Keratinocyte (primary cell): ENCODE measurements at regions not wholly inside any gene's neighbourhood (a gene's known extent, or its start where the extent isn't known, plus 50 kb on each side); places are given as distances from the start of the nearest gene placed in this dataset.

Source experiments
- DNase-seq: peaks from one replicate; pipeline ENCODE4 v3.0.0-alpha.2; 2011; ENCODE audit warnings: low read depth, missing footprints, low spot score
- FAIRE-seq: peaks from 2 replicates; lab custom pipeline; 2011; peaks lifted over from hg19 to GRCh38; lab: Jason Lieb, UNC
- H2AFZ ChIP-seq: 2 replicates; pipeline ENCODE4 v1.6.0; 2012; ENCODE audit warnings: low read length, control low read depth, inconsistent platforms; ENCODE audit not compliant: control insufficient read depth
- H3K27ac ChIP-seq: 2 replicates; pipeline ENCODE4 v1.5.1; 2011; ENCODE audit warnings: low read length; ENCODE audit not compliant: control insufficient read depth, insufficient read depth
- H3K27me3 ChIP-seq: 3 replicates; pipeline ENCODE4 v1.6.0; 2011; ENCODE audit warnings: low read length; ENCODE audit not compliant: control insufficient read depth, insufficient read depth; ENCODE audit errors: extremely low read depth
- H3K36me3 ChIP-seq, 2 experiments: 2 replicates in 1 of 2; 3 replicates in 1 of 2; pipeline ENCODE4 v1.5.1; 2011; ENCODE audit warnings: low read length in 2 of 2, mild to moderate bottlenecking in 1 of 2; ENCODE audit not compliant: control insufficient read depth in 2 of 2, insufficient read depth in 2 of 2; ENCODE audit errors: extremely low read depth in 1 of 2
- H3K4me1 ChIP-seq: 3 replicates; pipeline ENCODE4 v1.5.1; 2011; ENCODE audit warnings: low read length; ENCODE audit not compliant: control insufficient read depth, insufficient read depth; ENCODE audit errors: extremely low read depth
- H3K4me2 ChIP-seq: 3 replicates; pipeline ENCODE4 v1.6.0; 2011; ENCODE audit warnings: low read depth, low read length; ENCODE audit not compliant: control insufficient read depth, insufficient read depth; ENCODE audit errors: extremely low read depth
- H3K4me3 ChIP-seq, 3 experiments: fragments of 200-600 bp in 1 of 3; sonication (generic) in 1 of 3; 2 replicates in 2 of 3; 3 replicates in 1 of 3; pipeline ENCODE4 v1.5.1; 2011 to 2016; ENCODE audit warnings: low read length in 3 of 3, mild to moderate bottlenecking in 3 of 3, control low read depth in 2 of 3, inconsistent platforms in 1 of 3, low read depth in 1 of 3, mixed read lengths in 1 of 3, mixed run types in 1 of 3, moderate library complexity in 1 of 3; ENCODE audit not compliant: control insufficient read depth in 2 of 3, insufficient read depth in 2 of 3; ENCODE audit errors: extremely low read depth in 1 of 3
- H3K79me2 ChIP-seq: 2 replicates; pipeline ENCODE4 v1.6.0; 2012; ENCODE audit warnings: low read length; ENCODE audit not compliant: control insufficient read depth, insufficient read depth
- H3K9ac ChIP-seq: 3 replicates; pipeline ENCODE4 v1.6.0; 2011; ENCODE audit warnings: low read length; ENCODE audit not compliant: control insufficient read depth, insufficient read depth; ENCODE audit errors: extremely low read depth
- H3K9me1 ChIP-seq: 3 replicates; pipeline ENCODE4 v1.6.0; 2011; ENCODE audit warnings: low read length; ENCODE audit not compliant: control insufficient read depth, insufficient read depth; ENCODE audit errors: extremely low read depth
- H3K9me3 ChIP-seq: 2 replicates; pipeline ENCODE4 v1.5.1; 2012; ENCODE audit warnings: low read depth, low read length; ENCODE audit not compliant: control insufficient read depth
- H4K20me1 ChIP-seq: 3 replicates; pipeline ENCODE4 v1.6.0; 2011; ENCODE audit warnings: low read length; ENCODE audit not compliant: control insufficient read depth, insufficient read depth; ENCODE audit errors: extremely low read depth
- EZH2 ChIP-seq: IDR thresholded peaks from one replicate; pipeline ENCODE4 v1.6.1; 2012; ENCODE audit warnings: inconsistent platforms, mild to moderate bottlenecking, low read length, moderate library complexity
- dilution Hi-C: fragments of 300-500 bp; cut with MboI; formaldehyde crosslinking; loops from one replicate; pipeline ENCODE4 v1.7.0; 2020; ENCODE audit warnings: low sequenced_read_pairs; ENCODE audit not compliant: extremely low pct_ligation_motif_present
- TF ChIP-seq, protein P1 (sequence below), 3 experiments: IDR thresholded peaks in 1 of 3; conservative IDR thresholded peaks in 1 of 3; optimal IDR thresholded peaks in 1 of 3; 2 replicates in 2 of 3; 3 replicates in 1 of 3; pipeline versions ENCODE3 to v1.5.1; 2011; ENCODE audit warnings: low read length in 3 of 3, mild to moderate bottlenecking in 3 of 3, moderate library complexity in 2 of 3, control low read depth in 1 of 3, inconsistent platforms in 1 of 3; ENCODE audit not compliant: insufficient read depth in 2 of 3; ENCODE audit errors: extremely low read depth in 1 of 3

- H3K27ac ChIP-seq: peak overlapping the region; percentile 23
- H3K9ac ChIP-seq: no peak overlapping the region
- H3K4me2 ChIP-seq: peak overlapping the region; percentile 66
- H2AFZ ChIP-seq: peak overlapping the region; percentile 68
- H3K9me3 ChIP-seq: no peaks in the 10 kb centered on the region
- no peaks in the 10 kb centered on the region for H3K36me3 ChIP-seq
- no peaks in the 10 kb centered on the region for H3K79me2 ChIP-seq
- no peak overlapping the region for H3K4me3 ChIP-seq
- dilution Hi-C loops: no loop called here
- H4K20me1 ChIP-seq: no peaks in the 10 kb centered on the region
- H3K9me1 ChIP-seq: no peaks in the 10 kb centered on the region
- TF ChIP-seq, protein P1, sequence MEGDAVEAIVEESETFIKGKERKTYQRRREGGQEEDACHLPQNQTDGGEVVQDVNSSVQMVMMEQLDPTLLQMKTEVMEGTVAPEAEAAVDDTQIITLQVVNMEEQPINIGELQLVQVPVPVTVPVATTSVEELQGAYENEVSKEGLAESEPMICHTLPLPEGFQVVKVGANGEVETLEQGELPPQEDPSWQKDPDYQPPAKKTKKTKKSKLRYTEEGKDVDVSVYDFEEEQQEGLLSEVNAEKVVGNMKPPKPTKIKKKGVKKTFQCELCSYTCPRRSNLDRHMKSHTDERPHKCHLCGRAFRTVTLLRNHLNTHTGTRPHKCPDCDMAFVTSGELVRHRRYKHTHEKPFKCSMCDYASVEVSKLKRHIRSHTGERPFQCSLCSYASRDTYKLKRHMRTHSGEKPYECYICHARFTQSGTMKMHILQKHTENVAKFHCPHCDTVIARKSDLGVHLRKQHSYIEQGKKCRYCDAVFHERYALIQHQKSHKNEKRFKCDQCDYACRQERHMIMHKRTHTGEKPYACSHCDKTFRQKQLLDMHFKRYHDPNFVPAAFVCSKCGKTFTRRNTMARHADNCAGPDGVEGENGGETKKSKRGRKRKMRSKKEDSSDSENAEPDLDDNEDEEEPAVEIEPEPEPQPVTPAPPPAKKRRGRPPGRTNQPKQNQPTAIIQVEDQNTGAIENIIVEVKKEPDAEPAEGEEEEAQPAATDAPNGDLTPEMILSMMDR (optimal IDR thresholded peaks at IDR 0.05 in 1 of 3, IDR thresholded peaks at IDR 0.05 in 1 of 3, conservative IDR thresholded peaks at IDR 0.05 in 1 of 3; ENCODE audit: extremely low read depth in 1 of 3, insufficient read depth in 2 of 3, low read length in 3 of 3): no peak
- TF ChIP-seq EZH2: no peak
- FAIRE-seq: peak; percentile 77
- H3K4me1 ChIP-seq: peaks cover 5% of the 10 kb centered on the region
- peak; percentile 11 for DNase-seq
- no peaks in the 10 kb centered on the region for H3K27me3 ChIP-seq
Measured at GRCh38 chr21:18493422-18493821, 89.8 kb upstream of the TMPRSS15 start.

- no peak for FAIRE-seq
- Histone ChIP-seq H3K9me1 (no peaks in the 10 kb centered on the region), H3K9ac (no peak overlapping the region), H4K20me1 (no peaks in the 10 kb centered on the region), H3K9me3 (no peaks in the 10 kb centered on the region), H3K4me3 (no peak overlapping the region), H3K4me1 (peaks cover 5% of the 10 kb centered on the region), H3K4me2 (no peak overlapping the region), H3K36me3 (no peaks in the 10 kb centered on the region), H3K79me2 (no peaks in the 10 kb centered on the region), H3K27me3 (no peaks in the 10 kb centered on the region), H2AFZ (no peak overlapping the region), H3K27ac (no peak overlapping the region)
- no peak for DNase-seq
- dilution Hi-C loops: no loop called here
- TF ChIP-seq, protein P1 (optimal IDR thresholded peaks at IDR 0.05 in 1 of 3, IDR thresholded peaks at IDR 0.05 in 1 of 3, conservative IDR thresholded peaks at IDR 0.05 in 1 of 3; ENCODE audit: extremely low read depth in 1 of 3, insufficient read depth in 2 of 3, low read length in 3 of 3): no peak
- no peak for TF ChIP-seq EZH2
Measured at GRCh38 chr21:18495523-18495922, 91.9 kb upstream of the TMPRSS15 start.
